ENCODE measurements at regions not wholly inside any gene's neighbourhood (a gene's known extent, or its start where the extent isn't known, plus 50 kb on each side); places are given as distances from the start of the nearest gene placed in this dataset.

DNA sequence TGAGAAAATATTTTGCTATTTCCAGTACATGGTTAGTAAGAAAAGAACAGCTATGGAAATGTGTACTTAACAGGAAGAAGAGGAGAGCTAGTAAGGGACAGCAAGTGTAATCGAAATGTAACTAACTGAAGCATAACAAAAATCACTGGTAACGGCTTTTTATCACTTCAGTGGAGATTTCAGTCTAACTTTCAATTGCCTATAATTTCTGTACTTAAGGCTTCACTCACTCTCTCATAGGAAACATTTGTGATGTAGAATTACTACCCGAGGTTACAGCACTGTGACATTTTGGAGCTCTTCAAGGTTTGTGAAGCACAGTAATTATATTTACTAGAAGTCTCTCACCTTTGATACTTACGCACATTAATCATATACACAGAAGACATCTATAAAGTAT, 1119.1 kb downstream of the AMY1C start:
- in situ Hi-C loops (cut with HindIII; ENCODE audit: extremely low pct_ligation_motif_present, low pct_unique_long_range_greater_than_20kb): no loop called here
- no peaks in the 10 kb centered on the region for H3K79me2 ChIP-seq (ENCODE audit: insufficient read depth, low read length)
- TF ChIP-seq U2AF2 (IDR thresholded peaks at IDR 0.05; ENCODE audit: low read depth, low read length): no peak
- TF ChIP-seq, protein P1, sequence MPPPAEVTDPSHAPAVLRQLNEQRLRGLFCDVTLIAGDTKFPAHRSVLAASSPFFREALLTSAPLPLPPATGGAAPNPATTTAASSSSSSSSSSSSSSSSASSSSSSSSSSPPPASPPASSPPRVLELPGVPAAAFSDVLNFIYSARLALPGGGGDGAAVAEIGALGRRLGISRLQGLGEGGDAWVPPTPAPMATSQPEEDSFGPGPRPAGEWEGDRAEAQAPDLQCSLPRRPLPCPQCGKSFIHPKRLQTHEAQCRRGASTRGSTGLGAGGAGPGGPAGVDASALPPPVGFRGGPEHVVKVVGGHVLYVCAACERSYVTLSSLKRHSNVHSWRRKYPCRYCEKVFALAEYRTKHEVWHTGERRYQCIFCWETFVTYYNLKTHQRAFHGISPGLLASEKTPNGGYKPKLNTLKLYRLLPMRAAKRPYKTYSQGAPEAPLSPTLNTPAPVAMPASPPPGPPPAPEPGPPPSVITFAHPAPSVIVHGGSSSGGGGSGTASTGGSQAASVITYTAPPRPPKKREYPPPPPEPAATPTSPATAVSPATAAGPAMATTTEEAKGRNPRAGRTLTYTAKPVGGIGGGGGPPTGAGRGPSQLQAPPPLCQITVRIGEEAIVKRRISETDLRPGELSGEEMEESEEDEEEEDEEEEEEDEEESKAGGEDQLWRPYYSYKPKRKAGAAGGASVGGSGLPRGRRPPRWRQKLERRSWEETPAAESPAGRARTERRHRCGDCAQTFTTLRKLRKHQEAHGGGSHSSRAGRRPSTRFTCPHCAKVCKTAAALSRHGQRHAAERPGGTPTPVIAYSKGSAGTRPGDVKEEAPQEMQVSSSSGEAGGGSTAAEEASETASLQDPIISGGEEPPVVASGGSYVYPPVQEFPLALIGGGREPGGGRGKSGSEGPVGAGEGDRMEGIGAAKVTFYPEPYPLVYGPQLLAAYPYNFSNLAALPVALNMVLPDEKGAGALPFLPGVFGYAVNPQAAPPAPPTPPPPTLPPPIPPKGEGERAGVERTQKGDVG (CRISPR knock-in tag; IDR thresholded peaks at IDR 0.05; ENCODE audit: borderline replicate concordance): no peak
- TF ChIP-seq MTF1 (CRISPR knock-in tag; IDR thresholded peaks at IDR 0.05): no peak
- TF ChIP-seq, protein P2, sequence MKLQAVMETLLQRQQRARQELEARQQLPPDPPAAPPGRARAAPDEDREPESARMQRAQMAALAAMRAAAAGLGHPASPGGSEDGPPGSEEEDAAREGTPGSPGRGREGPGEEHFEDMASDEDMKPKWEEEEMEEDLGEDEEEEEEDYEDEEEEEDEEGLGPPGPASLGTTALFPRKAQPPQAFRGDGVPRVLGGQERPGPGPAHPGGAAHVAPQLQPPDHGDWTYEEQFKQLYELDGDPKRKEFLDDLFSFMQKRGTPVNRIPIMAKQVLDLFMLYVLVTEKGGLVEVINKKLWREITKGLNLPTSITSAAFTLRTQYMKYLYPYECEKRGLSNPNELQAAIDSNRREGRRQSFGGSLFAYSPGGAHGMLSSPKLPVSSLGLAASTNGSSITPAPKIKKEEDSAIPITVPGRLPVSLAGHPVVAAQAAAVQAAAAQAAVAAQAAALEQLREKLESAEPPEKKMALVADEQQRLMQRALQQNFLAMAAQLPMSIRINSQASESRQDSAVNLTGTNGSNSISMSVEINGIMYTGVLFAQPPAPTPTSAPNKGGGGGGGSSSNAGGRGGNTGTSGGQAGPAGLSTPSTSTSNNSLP (IDR thresholded peaks at IDR 0.05; ENCODE audit: low read depth, low read length): no peak
- no peak for TF ChIP-seq CENPX (CRISPR knock-in tag; IDR thresholded peaks at IDR 0.05)
- no peak for TF ChIP-seq SALL2 (CRISPR knock-in tag; IDR thresholded peaks at IDR 0.05)
- no peak for TF ChIP-seq CREB1 (IDR thresholded peaks at IDR 0.05)
- no peak for TF ChIP-seq CREB1 (CRISPR knock-in tag; IDR thresholded peaks at IDR 0.05)
- TF ChIP-seq, protein P3, sequence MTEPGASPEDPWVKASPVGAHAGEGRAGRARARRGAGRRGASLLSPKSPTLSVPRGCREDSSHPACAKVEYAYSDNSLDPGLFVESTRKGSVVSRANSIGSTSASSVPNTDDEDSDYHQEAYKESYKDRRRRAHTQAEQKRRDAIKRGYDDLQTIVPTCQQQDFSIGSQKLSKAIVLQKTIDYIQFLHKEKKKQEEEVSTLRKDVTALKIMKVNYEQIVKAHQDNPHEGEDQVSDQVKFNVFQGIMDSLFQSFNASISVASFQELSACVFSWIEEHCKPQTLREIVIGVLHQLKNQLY (CRISPR knock-in tag; IDR thresholded peaks at IDR 0.05): no peak
- TF ChIP-seq ZNF30 (CRISPR knock-in tag; IDR thresholded peaks at IDR 0.05): no peak
- TF ChIP-seq, protein P4, sequence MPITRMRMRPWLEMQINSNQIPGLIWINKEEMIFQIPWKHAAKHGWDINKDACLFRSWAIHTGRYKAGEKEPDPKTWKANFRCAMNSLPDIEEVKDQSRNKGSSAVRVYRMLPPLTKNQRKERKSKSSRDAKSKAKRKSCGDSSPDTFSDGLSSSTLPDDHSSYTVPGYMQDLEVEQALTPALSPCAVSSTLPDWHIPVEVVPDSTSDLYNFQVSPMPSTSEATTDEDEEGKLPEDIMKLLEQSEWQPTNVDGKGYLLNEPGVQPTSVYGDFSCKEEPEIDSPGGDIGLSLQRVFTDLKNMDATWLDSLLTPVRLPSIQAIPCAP (CRISPR knock-in tag; IDR thresholded peaks at IDR 0.05; ENCODE audit: low read depth): no peak
- TF ChIP-seq ZNF501 (CRISPR knock-in tag; IDR thresholded peaks at IDR 0.05): no peak
- no peak for TF ChIP-seq RBAK (CRISPR knock-in tag; IDR thresholded peaks at IDR 0.05)
- TF ChIP-seq, protein P5, sequence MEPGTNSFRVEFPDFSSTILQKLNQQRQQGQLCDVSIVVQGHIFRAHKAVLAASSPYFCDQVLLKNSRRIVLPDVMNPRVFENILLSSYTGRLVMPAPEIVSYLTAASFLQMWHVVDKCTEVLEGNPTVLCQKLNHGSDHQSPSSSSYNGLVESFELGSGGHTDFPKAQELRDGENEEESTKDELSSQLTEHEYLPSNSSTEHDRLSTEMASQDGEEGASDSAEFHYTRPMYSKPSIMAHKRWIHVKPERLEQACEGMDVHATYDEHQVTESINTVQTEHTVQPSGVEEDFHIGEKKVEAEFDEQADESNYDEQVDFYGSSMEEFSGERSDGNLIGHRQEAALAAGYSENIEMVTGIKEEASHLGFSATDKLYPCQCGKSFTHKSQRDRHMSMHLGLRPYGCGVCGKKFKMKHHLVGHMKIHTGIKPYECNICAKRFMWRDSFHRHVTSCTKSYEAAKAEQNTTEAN (CRISPR knock-in tag; conservative IDR thresholded peaks at IDR 0.05): no peak
- TF ChIP-seq, protein P6, sequence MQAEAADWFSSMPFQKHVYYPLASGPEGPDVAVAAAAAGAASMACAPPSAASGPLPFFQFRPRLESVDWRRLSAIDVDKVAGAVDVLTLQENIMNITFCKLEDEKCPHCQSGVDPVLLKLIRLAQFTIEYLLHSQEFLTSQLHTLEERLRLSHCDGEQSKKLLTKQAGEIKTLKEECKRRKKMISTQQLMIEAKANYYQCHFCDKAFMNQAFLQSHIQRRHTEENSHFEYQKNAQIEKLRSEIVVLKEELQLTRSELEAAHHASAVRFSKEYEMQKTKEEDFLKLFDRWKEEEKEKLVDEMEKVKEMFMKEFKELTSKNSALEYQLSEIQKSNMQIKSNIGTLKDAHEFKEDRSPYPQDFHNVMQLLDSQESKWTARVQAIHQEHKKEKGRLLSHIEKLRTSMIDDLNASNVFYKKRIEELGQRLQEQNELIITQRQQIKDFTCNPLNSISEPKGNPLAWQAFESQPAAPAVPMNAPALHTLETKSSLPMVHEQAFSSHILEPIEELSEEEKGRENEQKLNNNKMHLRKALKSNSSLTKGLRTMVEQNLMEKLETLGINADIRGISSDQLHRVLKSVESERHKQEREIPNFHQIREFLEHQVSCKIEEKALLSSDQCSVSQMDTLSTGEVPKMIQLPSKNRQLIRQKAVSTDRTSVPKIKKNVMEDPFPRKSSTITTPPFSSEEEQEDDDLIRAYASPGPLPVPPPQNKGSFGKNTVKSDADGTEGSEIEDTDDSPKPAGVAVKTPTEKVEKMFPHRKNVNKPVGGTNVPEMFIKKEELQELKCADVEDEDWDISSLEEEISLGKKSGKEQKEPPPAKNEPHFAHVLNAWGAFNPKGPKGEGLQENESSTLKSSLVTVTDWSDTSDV (CRISPR knock-in tag; IDR thresholded peaks at IDR 0.05): no peak
- no peak for TF ChIP-seq RARA (CRISPR knock-in tag; IDR thresholded peaks at IDR 0.05)

More for the DNA sequence above, 1119.1 kb downstream of the AMY1C start:
- Histone ChIP-seq H3K4me3 (replicated peaks in 1 of 3; ENCODE audit: insufficient read depth in 1 of 3, low read depth in 2 of 3, low read length in 3 of 3) (no peak overlapping the region), H3K9me3 (ENCODE audit: low read length) (no peaks in the 10 kb centered on the region), H4K20me1 (ENCODE audit: insufficient read depth, low read length) (no peaks in the 10 kb centered on the region), H3K4me2 (ENCODE audit: low read depth, low read length) (no peak overlapping the region), H3K4me1 (ENCODE audit: insufficient read depth, low read length) (no peaks in the 10 kb centered on the region), H3K27ac (ENCODE audit: extremely low read length, insufficient read depth, low read length) (no peak overlapping the region), H2AFZ (ENCODE audit: low read length) (no peak overlapping the region), H3K9ac (ENCODE audit: insufficient read depth, low read depth, low read length) (no peak overlapping the region), H3K27me3 (ENCODE audit: control insufficient read depth in 1 of 2, insufficient read depth in 2 of 2, low read length in 2 of 2) (no peaks in the 10 kb centered on the region), H3K36me3 (replicated peaks in 1 of 2; ENCODE audit: control insufficient read depth in 1 of 2, insufficient read depth in 2 of 2, low read length in 2 of 2) (no peaks in the 10 kb centered on the region)
- WGBS (ENCODE audit: low lambda C conversion rate): 17% methylated on average over 4 of the region's 4 CpGs
- FAIRE-seq (no peak), DNase-seq (ENCODE audit: low spot score) (no peak), ATAC-seq (no peak)
- BruUV-seq (replicated peaks): no TSS peak
- CTCF ChIA-PET (ENCODE audit: low intra/inter-chr PET ratio, low total read pairs): no interaction called here
- POLR2A ChIA-PET: no interaction called here
- intact Hi-C loops (cut with micrococcal nuclease; ENCODE audit: unreplicated experiment): no loop called here
